ENCODE measurements at regions not wholly inside any gene's neighbourhood (a gene's known extent, or its start where the extent isn't known, plus 50 kb on each side); places are given as distances from the start of the nearest gene placed in this dataset.

- Histone ChIP-seq H2AFZ (ENCODE audit: low read depth, low read length) (no peak overlapping the region), H3K79me2 (ENCODE audit: insufficient read depth, low read length) (no peaks in the 10 kb centered on the region), H3K27me3 (ENCODE audit: insufficient read depth, low read length) (no peaks in the 10 kb centered on the region), H3K4me1 (ENCODE audit: insufficient read depth, low read length) (no peaks in the 10 kb centered on the region), H3K9ac (ENCODE audit: low read length) (no peak overlapping the region), H3K27ac (ENCODE audit: low read depth, low read length) (no peak overlapping the region), H3K4me2 (ENCODE audit: low read length) (no peak overlapping the region), H3K4me3 (ENCODE audit: insufficient read depth, low read depth, low read length) (no peak overlapping the region), H3K36me3 (ENCODE audit: insufficient read depth, low read length) (no peaks in the 10 kb centered on the region), H4K20me1 (ENCODE audit: insufficient read depth, low read length) (no peaks in the 10 kb centered on the region), H3K9me3 (ENCODE audit: insufficient read depth, low read depth, low read length) (no peaks in the 10 kb centered on the region)
- Mint-ChIP-seq H3K36me3 (ENCODE audit: low read depth, unreplicated experiment) (no peaks in the 10 kb centered on the region), H3K4me3 (ENCODE audit: unreplicated experiment) (no peak overlapping the region), H3K4me1 (ENCODE audit: low read depth, unreplicated experiment) (no peaks in the 10 kb centered on the region), H3K27ac (ENCODE audit: unreplicated experiment) (no peak overlapping the region), H3K27me3 (ENCODE audit: low read depth, unreplicated experiment) (no peaks in the 10 kb centered on the region), H3K9me3 (ENCODE audit: unreplicated experiment) (peaks cover 3% of the 10 kb centered on the region)
- FAIRE-seq = no peak
- DNase-seq (ENCODE audit: low read depth) = no peak
- TF ChIP-seq, protein P1, sequence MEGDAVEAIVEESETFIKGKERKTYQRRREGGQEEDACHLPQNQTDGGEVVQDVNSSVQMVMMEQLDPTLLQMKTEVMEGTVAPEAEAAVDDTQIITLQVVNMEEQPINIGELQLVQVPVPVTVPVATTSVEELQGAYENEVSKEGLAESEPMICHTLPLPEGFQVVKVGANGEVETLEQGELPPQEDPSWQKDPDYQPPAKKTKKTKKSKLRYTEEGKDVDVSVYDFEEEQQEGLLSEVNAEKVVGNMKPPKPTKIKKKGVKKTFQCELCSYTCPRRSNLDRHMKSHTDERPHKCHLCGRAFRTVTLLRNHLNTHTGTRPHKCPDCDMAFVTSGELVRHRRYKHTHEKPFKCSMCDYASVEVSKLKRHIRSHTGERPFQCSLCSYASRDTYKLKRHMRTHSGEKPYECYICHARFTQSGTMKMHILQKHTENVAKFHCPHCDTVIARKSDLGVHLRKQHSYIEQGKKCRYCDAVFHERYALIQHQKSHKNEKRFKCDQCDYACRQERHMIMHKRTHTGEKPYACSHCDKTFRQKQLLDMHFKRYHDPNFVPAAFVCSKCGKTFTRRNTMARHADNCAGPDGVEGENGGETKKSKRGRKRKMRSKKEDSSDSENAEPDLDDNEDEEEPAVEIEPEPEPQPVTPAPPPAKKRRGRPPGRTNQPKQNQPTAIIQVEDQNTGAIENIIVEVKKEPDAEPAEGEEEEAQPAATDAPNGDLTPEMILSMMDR (IDR thresholded peaks at IDR 0.05; ENCODE audit: insufficient read depth, low read depth, low read length) = no peak
- TF ChIP-seq EZH2 (IDR thresholded peaks at IDR 0.05; ENCODE audit: insufficient read depth, low read length) = no peak
Observed at GRCh38 chr13:97082461-97083207, 88.4 kb upstream of the OXGR1 start.

DNA sequence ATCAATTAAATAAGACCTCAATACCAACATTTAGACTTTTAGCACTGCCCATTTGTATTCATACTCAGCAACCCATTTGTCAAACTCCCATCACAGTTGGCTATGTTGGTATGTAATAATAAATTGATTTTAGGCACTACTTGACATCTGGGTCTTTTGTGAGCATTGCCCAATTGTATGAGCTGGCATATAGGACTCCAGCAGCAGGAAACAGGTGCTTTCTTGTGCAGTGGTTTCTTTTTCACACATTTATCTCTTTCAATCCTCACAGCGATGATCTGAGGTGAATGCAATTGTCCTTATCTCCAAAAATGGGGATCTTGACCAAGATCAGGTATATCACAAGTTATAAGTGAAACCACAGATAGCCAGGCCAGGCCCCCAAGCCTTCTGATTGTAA, 96.9 kb upstream of the OXGR1 start:
- FAIRE-seq = no peak
- H3K4me1 ChIP-seq (ENCODE audit: insufficient read depth, low read length) = no peaks in the 10 kb centered on the region
- no peak overlapping the region for H3K27ac Mint-ChIP-seq (ENCODE audit: unreplicated experiment)

More for the DNA sequence above, 96.9 kb upstream of the OXGR1 start:
- DNase-seq (ENCODE audit: low read depth) = no peak
- no peaks in the 10 kb centered on the region for H4K20me1 ChIP-seq (ENCODE audit: insufficient read depth, low read length)
- no peak overlapping the region for H3K4me2 ChIP-seq (ENCODE audit: low read length)
- H2AFZ ChIP-seq (ENCODE audit: low read depth, low read length) = no peak overlapping the region
- no peak overlapping the region for H3K27ac ChIP-seq (ENCODE audit: low read depth, low read length)
- no peak overlapping the region for H3K4me3 ChIP-seq (ENCODE audit: insufficient read depth, low read depth, low read length)
- TF ChIP-seq, protein P1 (IDR thresholded peaks at IDR 0.05; ENCODE audit: insufficient read depth, low read depth, low read length) = no peak
- no peak for TF ChIP-seq EZH2 (IDR thresholded peaks at IDR 0.05; ENCODE audit: insufficient read depth, low read length)
- Mint-ChIP-seq H3K27me3 (ENCODE audit: low read depth, unreplicated experiment) (no peaks in the 10 kb centered on the region), H3K4me1 (ENCODE audit: low read depth, unreplicated experiment) (no peaks in the 10 kb centered on the region), H3K36me3 (ENCODE audit: low read depth, unreplicated experiment) (no peaks in the 10 kb centered on the region), H3K4me3 (ENCODE audit: unreplicated experiment) (no peak overlapping the region), H3K9me3 (ENCODE audit: unreplicated experiment) (no peaks in the 10 kb centered on the region)
- H3K9me3 ChIP-seq (ENCODE audit: insufficient read depth, low read depth, low read length) = no peaks in the 10 kb centered on the region
- H3K27me3 ChIP-seq (ENCODE audit: insufficient read depth, low read length) = no peaks in the 10 kb centered on the region
- no peak overlapping the region for H3K9ac ChIP-seq (ENCODE audit: low read length)
- no peaks in the 10 kb centered on the region for H3K36me3 ChIP-seq (ENCODE audit: insufficient read depth, low read length)
- H3K79me2 ChIP-seq (ENCODE audit: insufficient read depth, low read length) = no peaks in the 10 kb centered on the region

All from astrocyte (in vitro differentiated cells and primary cell).